Neural progenitor cell (in vitro differentiated cells): ENCODE measurements at regions not wholly inside any gene's neighbourhood (a gene's known extent, or its start where the extent isn't known, plus 50 kb on each side); places are given as distances from the start of the nearest gene placed in this dataset.

Experiments
- EZH2 ChIP-seq: fragments of 200-600 bp; sonication (generic); IDR thresholded peaks from 2 replicates; pipeline ENCODE4 v1.6.1; 2017; ENCODE audit warnings: antibody characterized with exemption, mild to moderate bottlenecking, moderate library complexity
- EZH2phosphoT487 ChIP-seq: fragments of 200-600 bp; sonication (generic); IDR thresholded peaks from 2 replicates; pipeline ENCODE4 v1.6.1; 2017; ENCODE audit warnings: antibody characterized with exemption
- TF ChIP-seq, protein P1 (sequence below): fragments of 200-600 bp; sonication (generic); IDR thresholded peaks from 2 replicates; pipeline ENCODE4 v1.5.1; 2017; ENCODE audit warnings: antibody characterized with exemption, mild to moderate bottlenecking

DNA sequence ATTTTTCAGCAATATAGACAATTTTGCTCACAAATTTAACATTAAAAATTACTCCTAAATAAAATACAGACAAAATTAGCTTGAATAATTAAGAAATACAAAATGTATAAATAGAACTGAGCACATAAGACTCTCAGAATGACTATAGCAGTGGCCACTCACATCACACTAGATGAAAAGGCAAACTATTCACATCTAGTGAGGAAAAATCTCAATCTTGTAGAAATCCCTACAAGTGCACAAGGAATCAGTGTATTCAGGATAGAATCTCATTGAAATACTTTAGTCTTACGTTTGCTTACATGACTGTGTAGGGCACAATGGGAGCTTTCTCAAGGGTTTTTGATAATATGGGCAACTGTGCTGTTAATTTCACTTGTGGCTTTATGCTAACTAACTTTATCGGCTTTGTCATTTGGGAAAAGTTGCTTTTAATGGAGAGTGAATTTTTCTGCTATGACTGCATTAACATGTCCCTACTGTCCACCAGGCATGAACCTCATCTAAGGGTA, 678.9 kb upstream of the LRRTM4 start:
- TF ChIP-seq, protein P1, sequence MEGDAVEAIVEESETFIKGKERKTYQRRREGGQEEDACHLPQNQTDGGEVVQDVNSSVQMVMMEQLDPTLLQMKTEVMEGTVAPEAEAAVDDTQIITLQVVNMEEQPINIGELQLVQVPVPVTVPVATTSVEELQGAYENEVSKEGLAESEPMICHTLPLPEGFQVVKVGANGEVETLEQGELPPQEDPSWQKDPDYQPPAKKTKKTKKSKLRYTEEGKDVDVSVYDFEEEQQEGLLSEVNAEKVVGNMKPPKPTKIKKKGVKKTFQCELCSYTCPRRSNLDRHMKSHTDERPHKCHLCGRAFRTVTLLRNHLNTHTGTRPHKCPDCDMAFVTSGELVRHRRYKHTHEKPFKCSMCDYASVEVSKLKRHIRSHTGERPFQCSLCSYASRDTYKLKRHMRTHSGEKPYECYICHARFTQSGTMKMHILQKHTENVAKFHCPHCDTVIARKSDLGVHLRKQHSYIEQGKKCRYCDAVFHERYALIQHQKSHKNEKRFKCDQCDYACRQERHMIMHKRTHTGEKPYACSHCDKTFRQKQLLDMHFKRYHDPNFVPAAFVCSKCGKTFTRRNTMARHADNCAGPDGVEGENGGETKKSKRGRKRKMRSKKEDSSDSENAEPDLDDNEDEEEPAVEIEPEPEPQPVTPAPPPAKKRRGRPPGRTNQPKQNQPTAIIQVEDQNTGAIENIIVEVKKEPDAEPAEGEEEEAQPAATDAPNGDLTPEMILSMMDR, result no peak
- TF ChIP-seq EZH2phosphoT487 (no peak), EZH2 (no peak)
